Smooth muscle cell (in vitro differentiated cells): ENCODE measurements at regions not wholly inside any gene's neighbourhood (a gene's known extent, or its start where the extent isn't known, plus 50 kb on each side); places are given as distances from the start of the nearest gene placed in this dataset.

Source experiments
- DNase-seq: peaks from one replicate; lab custom pipeline; 2025; ENCODE audit not compliant: unreplicated experiment; lab: John Stamatoyannopoulos, UW
- H2AFZ ChIP-seq: fragments of 200-600 bp; sonication (generic); 2 replicates; pipeline ENCODE4 v1.6.0; 2016; ENCODE audit warnings: antibody characterized with exemption, low read depth, mild to moderate bottlenecking
- H3F3A ChIP-seq: fragments of 200-600 bp; sonication (generic); 2 replicates; pipeline ENCODE4 v1.6.0; 2017; ENCODE audit warnings: antibody characterized with exemption, low read depth
- H3K27ac ChIP-seq: fragments of 200-600 bp; sonication (generic); 2 replicates; pipeline ENCODE4 v1.5.1; 2016; ENCODE audit warnings: low read depth, mild to moderate bottlenecking
- H3K27me3 ChIP-seq: fragments of 200-600 bp; sonication (generic); 2 replicates; pipeline ENCODE4 v1.6.1; 2016; ENCODE audit warnings: low read depth, mild to moderate bottlenecking
- H3K36me3 ChIP-seq: fragments of 200-600 bp; sonication (generic); 2 replicates; pipeline ENCODE4 v1.5.1; 2016; ENCODE audit warnings: low read depth
- H3K4me1 ChIP-seq: fragments of 200-600 bp; sonication (generic); 2 replicates; pipeline ENCODE4 v1.5.1; 2016; ENCODE audit warnings: low read depth
- H3K4me2 ChIP-seq: fragments of 200-600 bp; sonication (generic); 2 replicates; pipeline ENCODE4 v1.6.0; 2016; ENCODE audit warnings: mild to moderate bottlenecking
- H3K4me3 ChIP-seq: fragments of 200-600 bp; sonication (generic); 2 replicates; pipeline ENCODE4 v1.5.1; 2016; ENCODE audit warnings: mild to moderate bottlenecking
- H3K79me2 ChIP-seq: fragments of 200-600 bp; sonication (generic); 2 replicates; pipeline ENCODE4 v1.6.0; 2016; ENCODE audit warnings: low read depth, mild to moderate bottlenecking
- H3K9ac ChIP-seq: fragments of 200-600 bp; sonication (generic); 2 replicates; pipeline ENCODE4 v1.6.0; 2016; ENCODE audit warnings: low read depth
- H3K9me3 ChIP-seq: fragments of 200-600 bp; sonication (generic); replicated peaks from 2 replicates; pipeline ENCODE4 v1.5.1; 2016; ENCODE audit warnings: low read depth
- H4K20me1 ChIP-seq: fragments of 200-600 bp; sonication (generic); 2 replicates; pipeline ENCODE4 v1.6.0; 2016; ENCODE audit warnings: low read depth
- CTCF ChIP-seq: fragments of 200-600 bp; sonication (generic); IDR thresholded peaks from 2 replicates; pipeline ENCODE4 v1.5.1; 2017; ENCODE audit warnings: borderline replicate concordance, mild to moderate bottlenecking, antibody characterized with exemption; ENCODE audit not compliant: insufficient read depth, poor library complexity, severe bottlenecking
- WGBS: methylation state at CpG from one replicate; pipeline ENCODE4 v1.1.7; 2016; ENCODE audit warnings: low lambda C conversion rate; 5-methylcytosine and 5-hydroxymethylcytosine counted together

GRCh38 chr1:191279266-191279800, 801.7 kb upstream of the BRINP3 start:
- H3F3A ChIP-seq: no peaks in the 10 kb centered on the region
- H3K9me3 ChIP-seq: no peaks in the 10 kb centered on the region
- H3K4me1 ChIP-seq: no peaks in the 10 kb centered on the region
- no peaks in the 10 kb centered on the region for H3K36me3 ChIP-seq
- no peaks in the 10 kb centered on the region for H3K27me3 ChIP-seq
- no peak overlapping the region for H3K9ac ChIP-seq
- H4K20me1 ChIP-seq: no peaks in the 10 kb centered on the region
- H3K4me3 ChIP-seq: no peak overlapping the region
- TF ChIP-seq CTCF: no peak
- no peak overlapping the region for H3K4me2 ChIP-seq
- 84% methylated on average over 2 of the region's 2 CpGs for WGBS
- H3K27ac ChIP-seq: no peak overlapping the region
- H2AFZ ChIP-seq: no peak overlapping the region
- no peak for DNase-seq
- H3K79me2 ChIP-seq: no peaks in the 10 kb centered on the region

GRCh38 chr1:191284175-191284574, 806.5 kb upstream of the BRINP3 start:
- Histone ChIP-seq H3K4me3 (no peak overlapping the region), H3K9ac (no peak overlapping the region), H4K20me1 (no peaks in the 10 kb centered on the region), H3K4me2 (no peak overlapping the region), H3K4me1 (no peaks in the 10 kb centered on the region), H3K9me3 (no peaks in the 10 kb centered on the region), H3K79me2 (no peaks in the 10 kb centered on the region), H3K27me3 (no peaks in the 10 kb centered on the region), H3K27ac (no peak overlapping the region), H3K36me3 (no peaks in the 10 kb centered on the region), H2AFZ (no peak overlapping the region), H3F3A (no peaks in the 10 kb centered on the region)
- TF ChIP-seq CTCF: no peak
- no peak for DNase-seq

GRCh38 chr1:191290441-191290840, 812.8 kb upstream of the BRINP3 start:
- DNase-seq: no peak
- WGBS: 55% methylated on average over 4 of the region's 4 CpGs
- no peaks in the 10 kb centered on the region for H3F3A ChIP-seq
- H3K9me3 ChIP-seq: no peaks in the 10 kb centered on the region
- H3K4me3 ChIP-seq: no peak overlapping the region
- no peak overlapping the region for H3K9ac ChIP-seq
- no peaks in the 10 kb centered on the region for H3K4me1 ChIP-seq
- H3K27me3 ChIP-seq: no peaks in the 10 kb centered on the region
- no peaks in the 10 kb centered on the region for H3K79me2 ChIP-seq
- no peaks in the 10 kb centered on the region for H3K36me3 ChIP-seq
- H2AFZ ChIP-seq: no peak overlapping the region
- no peak overlapping the region for H3K27ac ChIP-seq
- no peak overlapping the region for H3K4me2 ChIP-seq
- no peak for TF ChIP-seq CTCF
- H4K20me1 ChIP-seq: no peaks in the 10 kb centered on the region

- no peaks in the 10 kb centered on the region for H3K9me3 ChIP-seq
- H3K27me3 ChIP-seq: no peaks in the 10 kb centered on the region
- no peaks in the 10 kb centered on the region for H4K20me1 ChIP-seq
- no peaks in the 10 kb centered on the region for H3K36me3 ChIP-seq
- no peak for TF ChIP-seq CTCF
- no peaks in the 10 kb centered on the region for H3F3A ChIP-seq
- H3K4me1 ChIP-seq: no peaks in the 10 kb centered on the region
- H2AFZ ChIP-seq: no peak overlapping the region
- DNase-seq: no peak
- H3K4me3 ChIP-seq: no peak overlapping the region
- H3K79me2 ChIP-seq: no peaks in the 10 kb centered on the region
- no peak overlapping the region for H3K4me2 ChIP-seq
- no peak overlapping the region for H3K9ac ChIP-seq
- 90% methylated on average over 1 of the region's 1 CpG for WGBS
- no peak overlapping the region for H3K27ac ChIP-seq
Observed at GRCh38 chr1:191305370-191305769, 827.7 kb upstream of the BRINP3 start.
